Caco-2 (cell line): ENCODE measurements at regions not wholly inside any gene's neighbourhood (a gene's known extent, or its start where the extent isn't known, plus 50 kb on each side); places are given as distances from the start of the nearest gene placed in this dataset.
A peak's percentile ranks its signal among the peaks of the same experiment; 100 is the strongest.

Experiments
- BruUV-seq: library from RNA; stranded (reverse); fragments of 400-500 nt; replicated peaks from 2 replicates; lab custom pipeline; 2021; lab: Mats Ljungman, UMichigan
- CTCF ChIA-PET: fragments of 300-600 bp; sonication (Branson Sonifier 250); formaldehyde crosslinking; loops from one replicate; lab custom pipeline; 2022; ENCODE audit warnings: antibody characterized with exemption; lab: Charles Lee
- POLR2A ChIA-PET: fragments of 300-600 bp; sonication (Branson Sonifier 250); formaldehyde crosslinking; loops from one replicate; lab custom pipeline; 2022; ENCODE audit warnings: antibody characterized with exemption; lab: Charles Lee
- DNase-seq, 2 experiments: peaks; one replicate each; pipeline versions ENCODE4 v3.0.0 to v3.0.0-alpha.2; 2020 to 2022
- H3K27me3 ChIP-seq: replicated peaks from 2 replicates; pipeline ENCODE4 v1.6.0; 2011; ENCODE audit warnings: low read length; ENCODE audit not compliant: control insufficient read depth, insufficient read depth
- H3K36me3 ChIP-seq: 2 replicates; pipeline ENCODE4 v1.5.1; 2011; ENCODE audit warnings: low read length; ENCODE audit not compliant: control insufficient read depth, insufficient read depth
- H3K4me1 ChIP-seq: fragments of 250-450 bp; sonication (Bioruptor Pico); 2 replicates; pipeline ENCODE4 v1.5.1; 2020; ENCODE audit warnings: mild to moderate bottlenecking
- H3K4me3 ChIP-seq: 2 replicates; pipeline ENCODE4 v1.5.1; 2011; ENCODE audit warnings: low read depth, mild to moderate bottlenecking, control low read depth, low read length
- H3K9me3 ChIP-seq: fragments of 250-450 bp; sonication (Bioruptor Pico); 2 replicates; pipeline ENCODE4 v1.5.1; 2020; ENCODE audit warnings: mild to moderate bottlenecking, moderate library complexity
- H3K27ac Mint-ChIP-seq: one replicate; pipeline ENCODE4 v1.8.0; 2022; ENCODE audit warnings: mixed read lengths; ENCODE audit not compliant: unreplicated experiment
- H3K27me3 Mint-ChIP-seq: one replicate; pipeline ENCODE4 v1.8.0; 2022; ENCODE audit warnings: mixed read lengths; ENCODE audit not compliant: insufficient read depth, unreplicated experiment
- H3K36me3 Mint-ChIP-seq: one replicate; pipeline ENCODE4 v1.8.0; 2022; ENCODE audit warnings: mild to moderate bottlenecking, mixed read lengths; ENCODE audit not compliant: insufficient read depth, unreplicated experiment
- H3K4me1 Mint-ChIP-seq: one replicate; pipeline ENCODE4 v1.8.0; 2022; ENCODE audit warnings: low read depth, mixed read lengths; ENCODE audit not compliant: unreplicated experiment
- H3K4me3 Mint-ChIP-seq: one replicate; pipeline ENCODE4 v1.8.0; 2022; ENCODE audit warnings: mild to moderate bottlenecking, moderate library complexity, mixed read lengths; ENCODE audit not compliant: unreplicated experiment
- H3K9me3 Mint-ChIP-seq: one replicate; pipeline ENCODE4 v1.8.0; 2022; ENCODE audit warnings: mixed read lengths; ENCODE audit not compliant: unreplicated experiment
- CTCF ChIP-seq, 2 experiments: fragments of 200-600 bp in 1 of 2; IDR thresholded peaks; 1 replicate in 1 of 2; 2 replicates in 1 of 2; pipeline versions ENCODE4 v1.5.1 to v1.8.0; 2011 to 2022; ENCODE audit warnings: antibody characterized with exemption in 1 of 2, control low read depth in 1 of 2, inconsistent platforms in 1 of 2, low read depth in 1 of 2, low read length in 1 of 2, mild to moderate bottlenecking in 1 of 2, moderate library complexity in 1 of 2; ENCODE audit not compliant: insufficient read depth in 1 of 2, severe bottlenecking in 1 of 2, unreplicated experiment in 1 of 2
- intact Hi-C: fragments of 100-400 bp; cut with micrococcal nuclease; formaldehyde crosslinking; loops from one replicate; pipeline ENCODE4 v1.10.0; 2022; ENCODE audit not compliant: unreplicated experiment

- Mint-ChIP-seq H3K27ac (no peak overlapping the region), H3K4me1 (no peaks in the 10 kb centered on the region), H3K9me3 (no peaks in the 10 kb centered on the region), H3K36me3 (no peaks in the 10 kb centered on the region), H3K4me3 (no peak overlapping the region), H3K27me3 (no peaks in the 10 kb centered on the region)
- TF ChIP-seq CTCF (IDR thresholded peaks at IDR 0.05; ENCODE audit: insufficient read depth in 1 of 2, low read depth in 1 of 2, low read length in 1 of 2, severe bottlenecking in 1 of 2, unreplicated experiment in 1 of 2) = no peak
- no peaks in the 10 kb centered on the region for H3K4me1 ChIP-seq
- no peaks in the 10 kb centered on the region for H3K9me3 ChIP-seq
- intact Hi-C loops = no loop called here
- no peak overlapping the region for H3K4me3 ChIP-seq
- ChIA-PET CTCF (interaction anchor here (0.7 kb wide), 1 partner anchor 9 kb away, joined by 6 read pairs; no protein-coding TSS in a partner anchor), POLR2A (no interaction called here)
- H3K36me3 ChIP-seq = no peaks in the 10 kb centered on the region
- no peak for DNase-seq
- BruUV-seq = no TSS peak
- no peaks in the 10 kb centered on the region for H3K27me3 ChIP-seq
These were observed 71.6 kb upstream of the RNU6ATAC start for GRCh38 chr9:134236001-134236421.

- intact Hi-C loops = no loop called here
- ChIA-PET CTCF (no interaction called here), POLR2A (no interaction called here)
- TF ChIP-seq CTCF (IDR thresholded peaks at IDR 0.05; ENCODE audit: insufficient read depth in 1 of 2, low read depth in 1 of 2, low read length in 1 of 2, severe bottlenecking in 1 of 2, unreplicated experiment in 1 of 2) = no peak
- Mint-ChIP-seq H3K4me3 (no peak overlapping the region), H3K4me1 (no peaks in the 10 kb centered on the region), H3K36me3 (no peaks in the 10 kb centered on the region), H3K27me3 (no peaks in the 10 kb centered on the region), H3K27ac (no peak overlapping the region), H3K9me3 (no peaks in the 10 kb centered on the region)
- Histone ChIP-seq H3K4me3 (no peak overlapping the region), H3K4me1 (no peaks in the 10 kb centered on the region), H3K27me3 (no peaks in the 10 kb centered on the region), H3K36me3 (no peaks in the 10 kb centered on the region), H3K9me3 (no peaks in the 10 kb centered on the region)
- BruUV-seq = no TSS peak
- DNase-seq = no peak
These were observed 72.7 kb upstream of the RNU6ATAC start for GRCh38 chr9:134236935-134237629.

- H3K4me3 Mint-ChIP-seq = no peak overlapping the region
- Histone ChIP-seq H3K4me1 (no peaks in the 10 kb centered on the region), H3K9me3 (no peaks in the 10 kb centered on the region), H3K4me3 (no peak overlapping the region), H3K27me3 (no peaks in the 10 kb centered on the region), H3K36me3 (no peaks in the 10 kb centered on the region)
- no TSS peak for BruUV-seq
- H3K36me3 Mint-ChIP-seq = no peaks in the 10 kb centered on the region
- no peaks in the 10 kb centered on the region for H3K4me1 Mint-ChIP-seq
- no peak for DNase-seq
- peaks cover 4% of the 10 kb centered on the region for H3K27me3 Mint-ChIP-seq
- TF ChIP-seq CTCF (IDR thresholded peaks at IDR 0.05; ENCODE audit: insufficient read depth in 1 of 2, low read depth in 1 of 2, low read length in 1 of 2, severe bottlenecking in 1 of 2, unreplicated experiment in 1 of 2) = no peak
- intact Hi-C loops = no loop called here
- POLR2A ChIA-PET = no interaction called here
- CTCF ChIA-PET = no interaction called here
- H3K27ac Mint-ChIP-seq = peak overlapping the region; percentile 64
- H3K9me3 Mint-ChIP-seq = no peaks in the 10 kb centered on the region
These were observed 73.4 kb upstream of the RNU6ATAC start for GRCh38 chr9:134237630-134238265.
